ENCODE measurements at regions not wholly inside any gene's neighbourhood (a gene's known extent, or its start where the extent isn't known, plus 50 kb on each side); places are given as distances from the start of the nearest gene placed in this dataset.
"Not testable (repeated sequence)": the region's sequence is repeated elsewhere in the genome, so short reads cannot be mapped to it uniquely, and the experiment has no call there.

GRCh38 chr11:37371346-37371970 lies 773.4 kb upstream of the RAG2 start:
- DNase-seq = no peak

DNA sequence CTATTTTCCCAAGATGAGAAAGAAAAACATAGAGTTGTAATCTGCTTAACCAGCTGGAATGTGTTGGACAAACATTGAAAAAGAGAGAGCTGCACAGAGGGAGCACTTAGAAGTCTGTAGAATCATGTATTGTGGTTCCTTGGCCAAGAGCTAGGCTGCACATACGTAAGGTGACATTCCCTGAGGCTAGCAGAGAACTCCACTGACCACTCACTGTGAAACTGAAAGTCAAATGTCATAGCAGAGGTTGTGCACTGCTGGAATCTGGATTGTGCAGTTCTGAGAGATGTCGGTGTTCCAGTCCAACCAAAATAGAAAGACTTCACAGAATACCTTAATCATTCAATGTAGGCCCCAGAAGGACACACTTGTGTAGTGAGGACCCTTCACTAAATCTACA lies 772.8 kb upstream of the RAG2 start:
- DNase-seq = no peak

DNA sequence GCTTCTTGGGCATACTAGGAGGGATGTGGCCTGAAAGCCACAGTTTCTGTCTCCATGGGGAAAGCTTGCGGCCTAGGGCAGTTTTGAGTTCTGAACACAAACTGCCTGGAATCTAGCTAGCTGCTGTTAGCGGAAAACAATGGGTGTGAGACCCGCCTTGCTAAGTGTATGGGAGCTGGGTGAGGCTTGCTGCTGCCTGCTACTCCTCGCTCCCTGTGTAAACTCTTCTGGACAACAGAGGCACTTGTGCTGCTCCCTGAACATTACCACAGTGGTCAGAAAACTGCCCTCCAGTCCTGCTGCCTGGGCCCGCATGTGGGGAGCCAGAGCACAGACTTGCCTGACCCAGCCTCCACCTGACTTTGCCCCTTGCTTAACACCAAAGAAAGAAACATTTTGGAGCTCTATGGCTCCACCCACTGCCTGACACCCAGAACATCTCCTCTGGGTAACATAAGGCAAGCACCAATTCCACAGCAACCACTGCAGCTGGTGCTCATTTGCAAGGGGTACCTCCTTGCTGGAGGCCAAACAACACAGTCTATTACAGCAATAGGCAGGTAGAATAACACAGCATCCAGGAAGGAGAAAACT lies 766.3 kb upstream of the RAG2 start:
- no peak for DNase-seq

DNA sequence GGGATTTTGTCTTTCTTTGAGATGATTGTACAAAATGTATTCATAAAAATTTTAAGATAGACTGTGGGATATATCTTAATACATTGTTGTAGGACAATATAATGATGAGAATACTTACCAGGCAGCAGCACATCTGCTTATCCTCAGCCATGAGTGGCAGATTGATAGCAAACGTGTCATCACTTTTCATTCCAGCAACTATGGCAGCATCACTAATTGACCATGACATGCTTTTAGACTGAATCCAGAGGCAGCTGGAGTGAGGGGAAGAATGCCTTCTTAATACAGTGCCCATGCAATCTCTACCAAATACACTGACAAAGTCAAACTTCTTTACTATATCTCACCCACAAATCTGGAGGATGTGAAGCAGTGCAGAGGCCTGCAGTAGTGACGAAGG lies 755.2 kb upstream of the RAG2 start:
- DNase-seq = no peak

DNA sequence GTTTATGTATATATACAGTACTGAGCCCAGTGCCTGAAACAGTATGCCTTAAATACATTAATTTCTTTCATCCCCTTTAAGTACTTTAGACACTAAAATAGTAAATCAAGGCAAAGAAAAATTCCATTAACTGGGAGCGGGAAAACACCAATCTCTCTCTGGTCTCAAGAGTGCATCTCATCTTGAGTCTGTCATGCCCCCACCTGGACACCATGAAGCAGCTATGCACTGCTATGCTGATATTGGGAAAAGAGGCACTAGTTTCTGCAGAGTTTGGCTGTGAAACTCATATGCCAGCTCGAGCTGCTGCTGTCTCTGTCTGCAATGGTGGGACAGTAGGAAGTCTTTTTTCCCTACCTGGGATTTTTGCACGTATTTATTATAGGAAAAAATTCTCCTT lies 754.4 kb upstream of the RAG2 start:
- DNase-seq = no peak

- DNase-seq = no peak
Observed at GRCh38 chr11:37343290-37343689, 745.3 kb upstream of the RAG2 start.

GRCh38 chr11:37336401-37336800 lies 738.4 kb upstream of the RAG2 start:
- no peak for DNase-seq

- DNase-seq = no peak
Observed at GRCh38 chr11:37333345-37333744, 735.3 kb upstream of the RAG2 start.

DNA sequence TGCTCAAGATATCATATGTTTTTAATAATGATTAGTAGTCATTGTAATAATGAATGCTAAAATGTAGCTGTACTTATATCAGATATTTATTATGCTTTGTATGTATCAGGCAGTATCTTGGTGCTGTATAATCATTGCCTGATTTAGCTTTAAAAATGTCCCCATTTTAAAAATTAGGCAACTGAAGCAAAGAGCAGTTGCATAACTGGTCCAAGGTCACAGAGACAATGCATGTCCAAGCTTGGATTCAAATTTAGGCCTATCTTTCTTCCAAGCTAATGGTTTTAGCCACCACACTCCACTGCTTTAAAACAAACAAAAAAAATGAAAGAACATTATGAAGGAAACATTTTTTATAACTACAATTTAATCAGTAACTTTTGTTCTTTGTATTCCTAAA lies 725.8 kb upstream of the RAG2 start:
- no peak for DNase-seq

DNA sequence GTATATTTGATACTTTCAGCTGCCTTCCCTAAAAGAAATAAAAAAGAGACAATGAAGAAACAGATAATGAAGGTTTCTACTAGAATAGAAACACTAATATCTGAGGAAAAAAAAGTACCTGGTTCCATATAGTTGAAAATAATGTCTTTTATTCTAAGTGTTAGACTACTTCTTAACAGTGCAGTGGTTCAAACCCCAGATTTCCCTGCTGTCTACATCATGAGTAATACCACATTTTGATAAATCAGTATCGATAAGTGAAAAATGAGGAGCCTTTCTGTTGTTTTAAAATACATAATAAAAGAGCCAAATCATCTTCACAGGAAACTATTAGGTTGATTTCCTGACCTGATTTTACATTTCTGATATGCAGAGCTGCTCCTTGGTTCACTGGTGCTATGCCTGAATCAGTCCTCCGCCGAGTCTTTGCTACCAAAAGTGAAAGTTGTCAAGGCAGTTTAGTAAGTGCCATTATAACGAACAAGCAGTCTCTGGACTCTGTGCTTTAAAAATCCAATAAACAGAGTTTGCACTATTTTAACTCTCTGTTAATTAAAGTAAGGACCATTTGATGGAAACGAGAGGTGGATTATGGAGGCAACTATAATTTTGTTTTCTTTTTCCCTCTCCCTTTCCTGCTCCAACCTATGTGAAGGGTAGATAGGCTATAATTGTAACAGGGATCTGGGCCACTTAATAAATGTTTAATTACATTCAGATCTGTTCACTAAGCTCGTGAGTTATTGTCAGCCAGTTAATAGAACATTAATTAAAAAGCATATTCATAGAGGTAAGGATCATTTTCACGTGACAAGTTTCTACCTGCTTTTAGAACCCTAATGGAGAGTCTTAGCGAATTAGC lies 724.5 kb upstream of the RAG2 start:
- DNase-seq = no peak

DNA sequence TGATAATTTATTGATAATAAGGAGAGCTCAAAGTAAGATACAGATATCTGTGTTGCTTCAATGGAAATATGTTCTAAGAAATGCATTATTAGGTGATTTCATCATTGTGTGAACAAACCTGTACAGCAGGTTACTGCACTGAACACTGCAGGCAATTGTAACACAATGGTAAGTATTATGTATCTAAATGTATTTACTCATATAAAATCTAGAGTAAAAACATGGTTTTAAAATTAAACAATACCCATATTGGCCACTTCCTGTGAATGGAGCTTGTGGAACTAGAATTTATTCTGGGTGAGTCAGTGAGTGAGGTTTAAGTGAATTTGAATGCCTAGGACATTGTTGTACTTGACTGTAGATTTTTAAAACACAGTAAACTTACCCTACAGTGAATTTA lies 722.9 kb upstream of the RAG2 start:
- DNase-seq = no peak

GRCh38 chr11:37317803-37318202 lies 719.8 kb upstream of the RAG2 start:
- no peak for DNase-seq

- DNase-seq = no peak
Observed at GRCh38 chr11:37313266-37313665, 715.2 kb upstream of the RAG2 start.

DNA sequence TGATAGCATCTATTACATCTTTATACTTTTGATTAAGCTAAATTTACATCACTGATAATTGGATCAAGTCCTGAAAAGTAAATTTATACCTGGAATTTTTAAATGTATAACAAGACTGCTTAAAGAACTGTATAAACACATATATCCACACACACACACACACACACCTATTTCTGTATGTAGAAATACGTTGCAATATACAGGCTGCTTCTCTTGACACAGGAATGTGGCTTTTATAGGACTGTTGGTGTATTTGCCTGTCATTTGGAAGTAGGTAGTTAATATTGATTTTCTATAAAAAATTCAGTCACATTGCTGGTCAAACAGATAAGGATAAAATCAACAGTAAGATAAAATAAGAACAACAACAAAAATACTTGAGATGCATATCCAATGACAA lies 708.5 kb upstream of the RAG2 start:
- DNase-seq = no peak

DNA sequence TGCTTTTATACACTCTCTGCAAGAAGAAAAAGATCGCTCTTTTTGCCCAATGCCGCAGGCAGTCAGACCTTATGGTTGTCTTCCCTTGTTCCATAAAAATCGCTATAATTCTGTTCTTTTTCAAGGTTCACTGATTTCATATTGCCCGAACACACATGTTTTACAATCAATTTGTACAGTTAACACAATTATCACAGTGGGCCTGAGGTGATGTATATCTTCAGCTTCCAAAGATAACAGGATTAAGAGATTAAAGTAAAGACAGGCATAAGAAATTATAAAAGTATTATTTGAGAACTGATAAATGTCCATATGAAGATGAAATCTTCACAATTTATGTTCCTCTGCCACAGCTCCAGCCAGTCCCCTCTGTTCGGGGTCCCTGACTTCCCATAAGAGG lies 703.4 kb upstream of the RAG2 start:
- not testable (repeated sequence) for DNase-seq

DNA sequence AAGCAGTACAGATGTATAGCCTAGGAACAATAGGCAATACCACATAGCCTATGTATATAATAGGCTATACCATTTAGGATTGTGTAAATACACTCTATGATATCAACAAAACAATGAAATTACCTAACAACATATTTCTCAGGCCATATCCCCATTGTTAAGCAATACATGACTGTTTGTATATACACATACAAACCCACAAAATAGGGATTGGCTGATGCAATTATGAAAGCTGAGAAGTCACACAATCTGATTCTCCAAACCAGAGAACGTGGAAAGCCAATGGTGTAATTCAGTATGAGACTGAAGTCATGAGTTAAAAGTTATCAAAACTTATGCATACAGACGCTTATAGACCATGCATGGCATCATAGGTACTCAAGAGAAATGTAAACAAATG lies 700.1 kb upstream of the RAG2 start:
- DNase-seq = no peak

- DNase-seq = no peak
Observed at GRCh38 chr11:37286890-37287289, 688.9 kb upstream of the RAG2 start.

GRCh38 chr11:37282367-37282766 lies 684.3 kb upstream of the RAG2 start:
- no peak for DNase-seq

- no peak for DNase-seq
Observed at GRCh38 chr11:37280200-37280599, 682.2 kb upstream of the RAG2 start.

DNA sequence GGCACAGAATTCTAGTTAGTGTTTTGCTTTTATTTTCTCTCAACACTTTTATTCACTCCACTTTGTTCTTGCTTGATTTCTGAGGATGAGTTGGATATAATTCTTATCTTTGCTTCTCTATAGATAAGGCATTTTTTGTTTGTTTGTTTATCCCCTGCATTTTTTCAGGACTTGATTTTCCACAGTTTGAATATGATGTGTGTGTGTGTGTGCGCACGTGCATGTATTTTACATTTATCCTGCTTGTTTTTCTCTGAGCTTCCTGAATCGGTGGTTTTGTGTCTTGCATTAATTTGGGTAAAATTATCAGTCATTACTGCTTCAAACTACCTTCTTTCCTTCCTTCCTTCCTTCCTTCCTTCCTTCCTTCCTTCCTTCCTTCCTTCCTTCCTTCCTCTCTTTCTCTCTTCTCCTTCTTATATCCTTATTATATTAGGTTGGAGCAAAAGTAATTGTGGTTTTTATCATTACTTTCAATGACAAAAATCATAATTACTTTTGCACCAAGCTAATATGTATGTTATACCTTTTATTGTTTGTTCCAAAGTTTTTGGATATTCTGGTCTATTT lies 679.9 kb upstream of the RAG2 start:
- DNase-seq = no peak

GRCh38 chr11:37264783-37265182 lies 666.7 kb upstream of the RAG2 start:
- no peak for DNase-seq

DNA sequence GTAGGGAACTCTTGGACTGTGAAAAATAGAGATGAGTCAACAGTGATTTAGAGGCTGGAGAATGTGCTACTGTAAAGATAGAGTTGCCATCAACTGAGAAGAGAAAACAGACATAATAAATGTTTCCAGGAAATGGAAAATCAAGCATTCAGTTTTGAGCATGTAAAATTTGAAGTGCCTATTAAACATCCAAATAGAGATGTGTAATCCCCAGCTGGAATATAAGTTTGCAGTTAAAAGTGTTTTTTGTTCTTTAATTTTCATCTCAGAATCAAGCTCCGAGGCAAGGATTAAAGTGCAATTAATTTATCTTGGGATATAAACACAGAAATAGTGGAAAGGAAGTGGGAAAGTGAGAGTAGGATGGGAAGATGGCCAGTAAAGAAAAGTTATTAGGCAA lies 666.0 kb upstream of the RAG2 start:
- no peak for DNase-seq

- not testable (repeated sequence) for DNase-seq
Observed at GRCh38 chr11:37263467-37263866, 665.4 kb upstream of the RAG2 start.

DNA sequence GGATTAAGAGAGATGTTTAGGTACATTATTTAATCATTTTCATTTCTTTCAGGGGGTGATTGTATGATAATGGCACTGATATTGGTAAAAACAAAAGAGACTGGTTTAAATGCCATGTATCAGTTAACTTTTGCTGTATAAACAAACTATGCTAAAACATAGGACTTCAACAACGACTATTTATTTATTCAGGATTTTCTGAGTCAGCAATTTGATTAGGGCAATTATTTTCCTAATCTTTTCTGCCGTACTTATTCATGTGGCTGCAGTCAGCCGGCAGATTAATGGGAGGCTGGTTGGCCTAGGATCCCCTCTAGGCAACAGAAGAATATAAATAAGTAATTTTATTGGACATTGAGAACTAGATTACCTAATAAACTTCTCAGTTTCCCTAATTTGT lies 661.7 kb upstream of the RAG2 start:
- no peak for DNase-seq
